Type B pancreatic cell (in vitro differentiated cells): ENCODE measurements at regions not wholly inside any gene's neighbourhood (a gene's known extent, or its start where the extent isn't known, plus 50 kb on each side); places are given as distances from the start of the nearest gene placed in this dataset.

Source experiments
- DNase-seq: peaks from one replicate; pipeline ENCODE4 v3.0.0; 2021; ENCODE audit warnings: mixed read lengths; ENCODE audit not compliant: unreplicated experiment; ENCODE audit errors: extremely low spot score
- H3K27ac Mint-ChIP-seq: 2 replicates; pipeline ENCODE4 v1.8.0; 2021; ENCODE audit warnings: mild to moderate bottlenecking, mixed read lengths
- H3K27me3 Mint-ChIP-seq: 2 replicates; pipeline ENCODE4 v1.8.0; 2021; ENCODE audit warnings: mixed read lengths
- H3K36me3 Mint-ChIP-seq: 2 replicates; pipeline ENCODE4 v1.8.0; 2021; ENCODE audit warnings: mixed read lengths
- H3K4me1 Mint-ChIP-seq: one replicate; pipeline ENCODE4 v1.8.0; 2021; ENCODE audit warnings: mixed read lengths; ENCODE audit not compliant: unreplicated experiment
- H3K4me3 Mint-ChIP-seq: 2 replicates; pipeline ENCODE4 v1.8.0; 2021; ENCODE audit warnings: mild to moderate bottlenecking, mixed read lengths
- H3K9me3 Mint-ChIP-seq: 2 replicates; pipeline ENCODE4 v1.8.0; 2021; ENCODE audit warnings: mixed read lengths
- CTCF ChIP-seq: fragments of 200-600 bp; sonication (generic); conservative IDR thresholded peaks from 2 replicates; pipeline ENCODE4 v1.5.0; 2021; ENCODE audit warnings: antibody characterized with exemption, mild to moderate bottlenecking

GRCh38 chr10:7479861-7480598 lies 69.2 kb upstream of the SFMBT2 start:
- Mint-ChIP-seq H3K27me3 (peaks cover 42% of the 10 kb centered on the region), H3K27ac (no peak overlapping the region), H3K9me3 (no peaks in the 10 kb centered on the region), H3K4me1 (peaks cover 16% of the 10 kb centered on the region), H3K36me3 (peaks cover 3% of the 10 kb centered on the region), H3K4me3 (no peak overlapping the region)
- TF ChIP-seq CTCF = no peak
- no peak for DNase-seq

GRCh38 chr10:7478727-7479457 lies 68.1 kb upstream of the SFMBT2 start:
- H3K4me3 Mint-ChIP-seq = no peak overlapping the region
- DNase-seq = no peak
- H3K4me1 Mint-ChIP-seq = peaks cover 10% of the 10 kb centered on the region
- H3K27ac Mint-ChIP-seq = no peak overlapping the region
- peaks cover 38% of the 10 kb centered on the region for H3K27me3 Mint-ChIP-seq
- no peaks in the 10 kb centered on the region for H3K9me3 Mint-ChIP-seq
- no peak for TF ChIP-seq CTCF
- H3K36me3 Mint-ChIP-seq = peaks cover 3% of the 10 kb centered on the region

GRCh38 chr10:7477538-7478334 lies 66.9 kb upstream of the SFMBT2 start:
- Mint-ChIP-seq H3K36me3 (no peaks in the 10 kb centered on the region), H3K9me3 (no peaks in the 10 kb centered on the region), H3K4me3 (no peak overlapping the region), H3K4me1 (peaks cover 10% of the 10 kb centered on the region), H3K27ac (no peak overlapping the region), H3K27me3 (peaks cover 27% of the 10 kb centered on the region)
- TF ChIP-seq CTCF = no peak
- no peak for DNase-seq

GRCh38 chr10:7475939-7476338 lies 65.1 kb upstream of the SFMBT2 start:
- Mint-ChIP-seq H3K27ac (no peak overlapping the region), H3K4me3 (no peak overlapping the region), H3K9me3 (no peaks in the 10 kb centered on the region)

More at GRCh38 chr10:7475939-7476338, 65.1 kb upstream of the SFMBT2 start:
- H3K4me1 Mint-ChIP-seq = peaks cover 2% of the 10 kb centered on the region
- no peak for DNase-seq
- TF ChIP-seq CTCF = no peak
- H3K27me3 Mint-ChIP-seq = peaks cover 26% of the 10 kb centered on the region
- no peaks in the 10 kb centered on the region for H3K36me3 Mint-ChIP-seq
